HCT116 (cell line): ENCODE measurements at regions not wholly inside any gene's neighbourhood (a gene's known extent, or its start where the extent isn't known, plus 50 kb on each side); places are given as distances from the start of the nearest gene placed in this dataset.

Experiments
- ATAC-seq: fragments of 200-7000 bp; cut with Tn5 transposase; 2 replicates; pipeline ENCODE4 v1.9.1; 2020; ENCODE audit warnings: mild to moderate bottlenecking, moderate library complexity
- BruUV-seq: library from RNA; stranded (reverse); fragments of 400-500 nt; replicated peaks from 2 replicates; lab custom pipeline; 2021; lab: Mats Ljungman, UMichigan
- CTCF ChIA-PET: fragments of 300-600 bp; sonication (Branson Sonifier 250); formaldehyde crosslinking; loops from one replicate; lab custom pipeline; 2021; ENCODE audit warnings: antibody characterized with exemption; lab: Charles Lee
- POLR2A ChIA-PET: fragments of 300-600, 350-600 bp; sonication (Branson Sonifier 250); formaldehyde crosslinking; loops from one replicate; lab custom pipeline; 2021; ENCODE audit warnings: antibody characterized with exemption; lab: Charles Lee
- RAD21 ChIA-PET, 2 experiments: fragments of 300-600 bp; sonication (Branson Sonifier 250); formaldehyde crosslinking; loops; one replicate each; lab custom pipeline; 2023; ENCODE audit warnings: low total read pairs in 2 of 2; ENCODE audit not compliant: uncharacterized antibody in 2 of 2, unreplicated experiment in 2 of 2, low non-redundant PET in 1 of 2; lab: Charles Lee
- DNase-seq: peaks from one replicate; pipeline ENCODE4 v3.0.0-alpha.2; 2010; ENCODE audit warnings: low read depth, low spot score
- H2AFZ ChIP-seq: fragments of 200-600 bp; shearing (Covaris generic), sonication (generic); 2 replicates; pipeline ENCODE4 v1.6.1; 2017; ENCODE audit warnings: low read depth, mixed run types, mixed read lengths, antibody characterized with exemption, low read length; ENCODE audit not compliant: poor library complexity, severe bottlenecking
- H3K27ac ChIP-seq: 2 replicates; pipeline ENCODE4 v1.5.1; 2012; ENCODE audit warnings: low read depth, low read length
- H3K27me3 ChIP-seq: fragments of 200-600 bp; sonication (generic); 2 replicates; pipeline ENCODE4 v1.6.1; 2016; ENCODE audit warnings: mixed run types, low read length, mixed read lengths; ENCODE audit not compliant: insufficient read depth
- H3K36me3 ChIP-seq, 2 experiments: fragments of 200-500 bp in 1 of 2; fragments of 200-600 bp in 1 of 2; sonication (Bioruptor generic) in 1 of 2; sonication (generic) in 1 of 2; 2 replicates each; pipeline versions ENCODE4 v1.5.1 to v1.6.1; 2014 to 2016; ENCODE audit warnings: low read length in 2 of 2, inconsistent platforms in 1 of 2, mixed read lengths in 1 of 2, mixed run types in 1 of 2; ENCODE audit not compliant: insufficient read depth in 2 of 2, control insufficient read depth in 1 of 2
- H3K4me1 ChIP-seq, 2 experiments: fragments of 200-600 bp in 1 of 2; sonication (generic) in 1 of 2; 2 replicates each; pipeline versions ENCODE4 v1.5.1 to v1.6.1; 2012 to 2017; ENCODE audit warnings: low read length in 2 of 2, inconsistent platforms in 1 of 2, mild to moderate bottlenecking in 1 of 2, mixed read lengths in 1 of 2, mixed run types in 1 of 2, moderate library complexity in 1 of 2; ENCODE audit not compliant: insufficient read depth in 2 of 2, control insufficient read depth in 1 of 2
- H3K4me2 ChIP-seq: fragments of 200-600 bp; sonication (generic); 2 replicates; pipeline ENCODE4 v1.6.1; 2017; ENCODE audit warnings: mixed run types, low read length, mixed read lengths
- H3K4me3 ChIP-seq, 2 experiments: fragments of 200-600 bp in 1 of 2; sonication (generic) in 1 of 2; replicated peaks in 1 of 2; 2 replicates each; pipeline ENCODE4 v1.5.1; 2011 to 2016; ENCODE audit warnings: low read length in 2 of 2, control low read depth in 1 of 2, low read depth in 1 of 2, mild to moderate bottlenecking in 1 of 2, mixed read lengths in 1 of 2, mixed run types in 1 of 2
- H3K79me2 ChIP-seq: fragments of 200-600 bp; sonication (generic); 2 replicates; pipeline ENCODE4 v1.6.1; 2017; ENCODE audit warnings: mild to moderate bottlenecking, mixed run types, low read length, moderate library complexity, mixed read lengths; ENCODE audit not compliant: insufficient read depth
- H3K9ac ChIP-seq: fragments of 200-600 bp; sonication (generic); 2 replicates; pipeline ENCODE4 v1.6.1; 2016; ENCODE audit warnings: low read length, mixed read lengths
- H3K9me2 ChIP-seq: fragments of 200-600 bp; sonication (generic), shearing (Covaris generic); 2 replicates; pipeline ENCODE4 v1.6.1; 2017; ENCODE audit warnings: mixed run types, mild to moderate bottlenecking, moderate library complexity; ENCODE audit not compliant: insufficient read depth
- H3K9me3 ChIP-seq, 2 experiments: fragments of 200-500 bp in 1 of 2; fragments of 200-600 bp in 1 of 2; sonication (Bioruptor generic) in 1 of 2; sonication (generic) in 1 of 2; 2 replicates each; pipeline ENCODE4 v1.6.1; 2014 to 2017; ENCODE audit warnings: low read length in 2 of 2, mixed read lengths in 2 of 2, inconsistent platforms in 1 of 2, low read depth in 1 of 2, mild to moderate bottlenecking in 1 of 2, mixed run types in 1 of 2, moderate library complexity in 1 of 2; ENCODE audit not compliant: control insufficient read depth in 1 of 2, insufficient read depth in 1 of 2
- H4K20me1 ChIP-seq: fragments of 200-600 bp; sonication (generic), shearing (Covaris generic); 2 replicates; pipeline ENCODE4 v1.6.1; 2017; ENCODE audit warnings: mixed run types, mild to moderate bottlenecking, moderate library complexity; ENCODE audit not compliant: insufficient read depth
- CBX3 ChIP-seq: IDR thresholded peaks from 2 replicates; pipeline ENCODE4 v1.6.1; 2012; ENCODE audit warnings: low read depth
- CTCF ChIP-seq, 3 experiments: fragments of 200-600 bp in 1 of 3; sonication (generic) in 1 of 3; IDR thresholded peaks in 2 of 3; conservative IDR thresholded peaks in 1 of 3; 2 replicates each; pipeline ENCODE4 v1.5.1; 2012 to 2017; ENCODE audit warnings: low read depth in 2 of 3, low read length in 2 of 3, antibody characterized with exemption in 1 of 3, borderline replicate concordance in 1 of 3, control low read depth in 1 of 3, mild to moderate bottlenecking in 1 of 3, mixed read lengths in 1 of 3, mixed run types in 1 of 3, moderate library complexity in 1 of 3; ENCODE audit not compliant: insufficient read depth in 1 of 3
- EGR1 ChIP-seq: IDR thresholded peaks from 2 replicates; pipeline ENCODE4 v1.6.1; 2012; ENCODE audit warnings: low read depth
- EZH2phosphoT487 ChIP-seq: fragments of 200-600 bp; IDR thresholded peaks from 2 replicates; pipeline ENCODE4 v1.6.1; 2018; ENCODE audit warnings: antibody characterized with exemption, borderline replicate concordance
- MAX ChIP-seq: IDR thresholded peaks from 2 replicates; pipeline ENCODE4 v1.6.1; 2012
- POLR2A ChIP-seq: IDR thresholded peaks from 2 replicates; pipeline ENCODE4 v1.7.0; 2011; ENCODE audit warnings: borderline replicate concordance; ENCODE audit not compliant: insufficient read depth, insufficient read length; ENCODE audit errors: extremely low read depth
- REST ChIP-seq: IDR thresholded peaks from 2 replicates; pipeline ENCODE4 v1.6.1; 2012; ENCODE audit warnings: low read depth
- SP1 ChIP-seq: IDR thresholded peaks from 2 replicates; pipeline ENCODE4 v1.6.1; 2012; ENCODE audit warnings: low read depth
- SRF ChIP-seq: IDR thresholded peaks from 2 replicates; pipeline ENCODE4 v1.6.1; 2012; ENCODE audit warnings: low read depth
- ZBTB33 ChIP-seq: IDR thresholded peaks from 2 replicates; pipeline ENCODE4 v1.6.1; 2011; ENCODE audit warnings: mild to moderate bottlenecking, low read length, moderate library complexity; ENCODE audit not compliant: insufficient replicate concordance; ENCODE audit errors: extremely low read depth
- intact Hi-C: fragments of 100-400 bp; cut with micrococcal nuclease; formaldehyde crosslinking; loops from 2 replicates; pipeline ENCODE4 v1.10.0; 2022

- TF ChIP-seq CTCF (IDR thresholded peaks at IDR 0.05 in 2 of 3, conservative IDR thresholded peaks at IDR 0.05 in 1 of 3; ENCODE audit: borderline replicate concordance in 1 of 3, insufficient read depth in 1 of 3, low read depth in 2 of 3, low read length in 2 of 3), result no peak
- TF ChIP-seq SRF, result no peak
- TF ChIP-seq EGR1, result no peak
- no peak for TF ChIP-seq EZH2phosphoT487
- TF ChIP-seq CBX3, result no peak
Observed at GRCh38 chrX:3407781-3408180, 61.3 kb upstream of the MXRA5 start (continued).

GRCh38 chrX:3407121-3407520 is 60.7 kb upstream of the MXRA5 start:
- H3K4me2 ChIP-seq, result no peak overlapping the region
- ATAC-seq, result no peak
- TF ChIP-seq SP1 (no peak), EZH2phosphoT487 (no peak), ZBTB33 (no peak), MAX (no peak), POLR2A (no peak), EGR1 (no peak), REST (no peak), CTCF (IDR thresholded peaks at IDR 0.05 in 2 of 3, conservative IDR thresholded peaks at IDR 0.05 in 1 of 3; ENCODE audit: borderline replicate concordance in 1 of 3, insufficient read depth in 1 of 3, low read depth in 2 of 3, low read length in 2 of 3) (no peak)
- no peak overlapping the region for H3K27ac ChIP-seq
- BruUV-seq, result no TSS peak
- H3K4me1 ChIP-seq, result no peaks in the 10 kb centered on the region
- no peak for DNase-seq
- POLR2A ChIA-PET, result no interaction called here
- no peaks in the 10 kb centered on the region for H3K27me3 ChIP-seq
- no peak overlapping the region for H3K9ac ChIP-seq
- H3K9me2 ChIP-seq, result no peaks in the 10 kb centered on the region
- CTCF ChIA-PET, result no interaction called here
- no peaks in the 10 kb centered on the region for H3K79me2 ChIP-seq
- RAD21 ChIA-PET, result no interaction called here
- H2AFZ ChIP-seq, result no peak overlapping the region
- no peaks in the 10 kb centered on the region for H4K20me1 ChIP-seq
- intact Hi-C loops, result no loop called here
- no peaks in the 10 kb centered on the region for H3K9me3 ChIP-seq
- H3K36me3 ChIP-seq, result no peaks in the 10 kb centered on the region
- H3K4me3 ChIP-seq, result no peak overlapping the region
